Ovary (tissue), 7 donors: ENCODE measurements at regions not wholly inside any gene's neighbourhood (a gene's known extent, or its start where the extent isn't known, plus 50 kb on each side); places are given as distances from the start of the nearest gene placed in this dataset.

ENCODE experiments used
- DNase-seq, 5 donors: peaks; one replicate each; pipeline ENCODE4 v3.0.0-alpha.2; 2019 to 2020
- H3K27ac ChIP-seq, 2 donors: fragments of 200-600 bp; one replicate each; pipeline versions ENCODE4 v1.5.1 to v1.8.0; 2019 to 2022
- H3K27me3 ChIP-seq: fragments of 200-600 bp; one replicate; pipeline ENCODE4 v1.8.0; 2022
- H3K36me3 ChIP-seq: fragments of 200-600 bp; sonication (generic); one replicate; pipeline ENCODE4 v1.5.1; 2019
- H3K4me1 ChIP-seq: one replicate; pipeline ENCODE4 v1.8.1; 2013; ENCODE audit warnings: mild to moderate bottlenecking, moderate library complexity; ENCODE audit not compliant: insufficient read depth
- H3K4me3 ChIP-seq: fragments of 200-600 bp; sonication (generic); one replicate; pipeline ENCODE4 v1.5.1; 2017
- H3K9me3 ChIP-seq, 2 donors: fragments of 200-600 bp in 1 of 2; sonication (generic) in 1 of 2; one replicate each; pipeline versions ENCODE4 v1.5.1 to v1.8.1; 2013 to 2019; ENCODE audit warnings: mild to moderate bottlenecking in 1 of 2, moderate library complexity in 1 of 2
- EP300 ChIP-seq: sonication (generic); formaldehyde crosslinking; IDR thresholded peaks from one replicate; pipeline ENCODE4 v1.6.1; 2017; ENCODE audit warnings: antibody characterized with exemption
- POLR2A ChIP-seq: fragments of 450-650 bp; IDR thresholded peaks from one replicate; pipeline ENCODE4 v1.6.1; 2017; ENCODE audit warnings: antibody characterized with exemption, mild to moderate bottlenecking, moderate library complexity
- WGBS, 3 donors: extraction: QIAGEN DNeasy Blood & Tissue Kit in 1 of 3; methylation state at CpG; one replicate each; pipeline versions ENCODE4 v1.1.5 to v1.1.7; 2013 to 2017; 5-methylcytosine and 5-hydroxymethylcytosine counted together
- intact Hi-C, 4 donors: fragments of 100-400 bp; cut with DNase I; formaldehyde crosslinking; loops; one replicate each; pipeline versions ENCODE4 v1.11.0 to v1.15.1; 2022 to 2023
- TF ChIP-seq, protein P1 (sequence below), 3 donors: fragments of 450-650 bp in 2 of 3; fragments of 200-600 bp in 1 of 3; IDR thresholded peaks; one replicate each; pipeline versions ENCODE4 v1.5.1 to v1.8.0; 2016 to 2022; ENCODE audit warnings: antibody characterized with exemption in 3 of 3, mild to moderate bottlenecking in 1 of 3
- donor health status: DM: no; HTN: no; CAD: no; lungs with moderate emphysema.
- donor health status: DM: no; HTN: no; CAD: no.
- donor health status: Bipolar disorder and iron deficiency.
- donor health status: DM: no; HTN: no; CAD: no.
- donor health status: DM: yes; HTN: yes; CAD: no.

DNA sequence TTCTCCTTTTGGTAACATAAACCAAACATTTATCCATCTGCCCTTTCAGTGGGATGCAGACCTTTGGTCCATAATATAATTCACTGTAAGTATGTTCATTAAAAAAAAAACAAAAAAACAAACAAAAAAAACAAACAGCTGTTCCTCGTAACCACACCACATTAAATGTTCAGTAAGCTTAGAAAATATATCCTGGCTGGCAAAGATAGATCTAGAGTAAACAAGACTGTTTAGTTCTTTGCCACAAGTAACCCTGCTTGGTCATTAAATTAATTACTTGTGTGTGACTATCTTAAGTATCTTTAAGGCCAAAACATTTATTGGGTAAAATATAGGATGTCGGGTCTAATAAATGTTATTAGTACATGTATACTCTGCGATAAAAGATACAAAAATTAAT is 1717.1 kb downstream of the EFNA5 start:
- no peaks in the 10 kb centered on the region for H3K4me1 ChIP-seq
- WGBS, 3 donors: 90 to 92% (median 91%) methylated on average over 3 of the region's 3 CpGs
- H3K27me3 ChIP-seq: no peaks in the 10 kb centered on the region
- intact Hi-C loops: no loop called here
- no peak for DNase-seq
- H3K4me3 ChIP-seq: no peak overlapping the region
- TF ChIP-seq, protein P1, sequence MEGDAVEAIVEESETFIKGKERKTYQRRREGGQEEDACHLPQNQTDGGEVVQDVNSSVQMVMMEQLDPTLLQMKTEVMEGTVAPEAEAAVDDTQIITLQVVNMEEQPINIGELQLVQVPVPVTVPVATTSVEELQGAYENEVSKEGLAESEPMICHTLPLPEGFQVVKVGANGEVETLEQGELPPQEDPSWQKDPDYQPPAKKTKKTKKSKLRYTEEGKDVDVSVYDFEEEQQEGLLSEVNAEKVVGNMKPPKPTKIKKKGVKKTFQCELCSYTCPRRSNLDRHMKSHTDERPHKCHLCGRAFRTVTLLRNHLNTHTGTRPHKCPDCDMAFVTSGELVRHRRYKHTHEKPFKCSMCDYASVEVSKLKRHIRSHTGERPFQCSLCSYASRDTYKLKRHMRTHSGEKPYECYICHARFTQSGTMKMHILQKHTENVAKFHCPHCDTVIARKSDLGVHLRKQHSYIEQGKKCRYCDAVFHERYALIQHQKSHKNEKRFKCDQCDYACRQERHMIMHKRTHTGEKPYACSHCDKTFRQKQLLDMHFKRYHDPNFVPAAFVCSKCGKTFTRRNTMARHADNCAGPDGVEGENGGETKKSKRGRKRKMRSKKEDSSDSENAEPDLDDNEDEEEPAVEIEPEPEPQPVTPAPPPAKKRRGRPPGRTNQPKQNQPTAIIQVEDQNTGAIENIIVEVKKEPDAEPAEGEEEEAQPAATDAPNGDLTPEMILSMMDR (IDR thresholded peaks at IDR 0.05): no peak
- TF ChIP-seq POLR2A (no peak), EP300 (no peak)
- H3K36me3 ChIP-seq: no peaks in the 10 kb centered on the region
- no peak overlapping the region for H3K27ac ChIP-seq
- H3K9me3 ChIP-seq: no peaks in the 10 kb centered on the region

GRCh38 chr5:105952875-105953274 is 1717.9 kb downstream of the EFNA5 start:
- WGBS, 3 donors: 73 to 81% (median 80%) methylated on average over 3 of the region's 3 CpGs
- no peaks in the 10 kb centered on the region for H3K9me3 ChIP-seq
- TF ChIP-seq EP300 (no peak), POLR2A (no peak)
- TF ChIP-seq, protein P1 (IDR thresholded peaks at IDR 0.05): no peak
- H3K27me3 ChIP-seq: no peaks in the 10 kb centered on the region
- no peak overlapping the region for H3K4me3 ChIP-seq
- intact Hi-C loops: no loop called here
- DNase-seq: no peak
- H3K27ac ChIP-seq: no peak overlapping the region
- no peaks in the 10 kb centered on the region for H3K36me3 ChIP-seq
- no peaks in the 10 kb centered on the region for H3K4me1 ChIP-seq

DNA sequence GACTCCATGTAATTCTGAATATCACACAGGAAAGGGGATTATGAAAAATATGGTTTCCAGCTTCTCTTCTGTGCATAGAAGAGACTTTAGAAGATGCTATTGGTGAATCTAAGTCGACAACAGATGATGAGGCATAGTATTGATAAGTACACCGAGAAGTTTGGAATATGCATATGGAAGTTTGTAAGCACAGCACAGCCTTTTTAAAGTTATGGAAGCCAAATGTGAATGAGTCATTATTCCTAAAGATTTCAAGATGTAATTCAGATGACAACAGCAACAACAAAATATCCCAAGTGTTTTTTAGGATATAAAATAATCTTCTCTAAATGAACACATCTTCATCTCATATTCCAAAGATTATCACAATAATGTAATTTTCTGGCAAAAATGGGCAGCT is 1723.3 kb downstream of the EFNA5 start:
- no peaks in the 10 kb centered on the region for H3K9me3 ChIP-seq
- intact Hi-C loops: no loop called here
- DNase-seq: no peak
- no peaks in the 10 kb centered on the region for H3K4me1 ChIP-seq
- WGBS, 3 donors: 70 to 73% (median 72%) methylated on average over 2 of the region's 2 CpGs
- TF ChIP-seq, protein P1 (IDR thresholded peaks at IDR 0.05): no peak
- H3K4me3 ChIP-seq: no peak overlapping the region
- no peak overlapping the region for H3K27ac ChIP-seq
- H3K36me3 ChIP-seq: no peaks in the 10 kb centered on the region
- H3K27me3 ChIP-seq: no peaks in the 10 kb centered on the region

GRCh38 chr5:105945203-105945972 is 1725.3 kb downstream of the EFNA5 start:
- Histone ChIP-seq H3K36me3 (no peaks in the 10 kb centered on the region), H3K27ac (no peak overlapping the region), H3K4me1 (no peaks in the 10 kb centered on the region), H3K27me3 (no peaks in the 10 kb centered on the region), H3K9me3 (no peaks in the 10 kb centered on the region), H3K4me3 (no peak overlapping the region)
- TF ChIP-seq EP300 (no peak), POLR2A (no peak)
- TF ChIP-seq, protein P1 (IDR thresholded peaks at IDR 0.05): no peak
- WGBS, 3 donors: 91 to 94% (median 94%) methylated on average over 4 of the region's 4 CpGs
- no peak for DNase-seq
- intact Hi-C loops: no loop called here
